ENCODE measurements at regions not wholly inside any gene's neighbourhood (a gene's known extent, or its start where the extent isn't known, plus 50 kb on each side); places are given as distances from the start of the nearest gene placed in this dataset.

DNA sequence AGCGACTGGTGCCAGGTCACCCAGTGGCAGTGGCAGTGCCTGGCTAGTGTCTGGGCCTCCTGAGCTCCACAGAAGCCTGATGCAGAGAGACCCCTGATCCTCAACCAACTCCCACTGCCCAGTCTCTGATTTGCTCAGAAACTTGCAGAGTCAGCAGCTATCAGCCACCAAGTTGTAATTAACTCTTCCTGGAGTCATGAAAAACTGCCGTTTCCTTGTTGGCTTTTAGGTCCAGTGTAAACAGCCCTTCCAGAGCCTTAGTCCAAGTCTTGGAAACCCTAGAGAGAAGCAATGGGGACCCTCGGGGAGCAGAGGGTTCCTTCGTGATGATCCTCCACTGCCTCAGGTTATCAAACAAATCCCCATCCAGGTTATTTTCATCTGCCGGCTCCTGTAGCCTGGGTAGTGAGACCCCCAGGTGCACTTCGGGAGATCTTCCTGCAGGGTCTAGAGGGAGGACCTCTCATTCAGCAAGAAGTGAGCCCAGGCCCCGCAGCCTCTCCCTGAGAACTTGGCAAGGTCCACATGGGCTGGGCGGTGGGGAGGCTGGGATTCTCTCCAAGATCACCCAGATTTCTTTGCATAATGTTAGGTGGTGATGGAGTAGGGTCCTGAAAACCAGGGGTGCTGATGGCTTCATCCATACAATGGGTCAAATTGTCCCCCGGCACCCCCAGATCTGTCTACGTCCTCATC lies 137.7 kb upstream of the HDAC4 start:
- TF ChIP-seq, protein P1, sequence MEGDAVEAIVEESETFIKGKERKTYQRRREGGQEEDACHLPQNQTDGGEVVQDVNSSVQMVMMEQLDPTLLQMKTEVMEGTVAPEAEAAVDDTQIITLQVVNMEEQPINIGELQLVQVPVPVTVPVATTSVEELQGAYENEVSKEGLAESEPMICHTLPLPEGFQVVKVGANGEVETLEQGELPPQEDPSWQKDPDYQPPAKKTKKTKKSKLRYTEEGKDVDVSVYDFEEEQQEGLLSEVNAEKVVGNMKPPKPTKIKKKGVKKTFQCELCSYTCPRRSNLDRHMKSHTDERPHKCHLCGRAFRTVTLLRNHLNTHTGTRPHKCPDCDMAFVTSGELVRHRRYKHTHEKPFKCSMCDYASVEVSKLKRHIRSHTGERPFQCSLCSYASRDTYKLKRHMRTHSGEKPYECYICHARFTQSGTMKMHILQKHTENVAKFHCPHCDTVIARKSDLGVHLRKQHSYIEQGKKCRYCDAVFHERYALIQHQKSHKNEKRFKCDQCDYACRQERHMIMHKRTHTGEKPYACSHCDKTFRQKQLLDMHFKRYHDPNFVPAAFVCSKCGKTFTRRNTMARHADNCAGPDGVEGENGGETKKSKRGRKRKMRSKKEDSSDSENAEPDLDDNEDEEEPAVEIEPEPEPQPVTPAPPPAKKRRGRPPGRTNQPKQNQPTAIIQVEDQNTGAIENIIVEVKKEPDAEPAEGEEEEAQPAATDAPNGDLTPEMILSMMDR (IDR thresholded peaks at IDR 0.05) = no peak
- no peak for TF ChIP-seq POLR2A (IDR thresholded peaks at IDR 0.05)
